B cell (primary cell): ENCODE measurements at regions not wholly inside any gene's neighbourhood (a gene's known extent, or its start where the extent isn't known, plus 50 kb on each side); places are given as distances from the start of the nearest gene placed in this dataset.

ENCODE experiments used
- ATAC-seq: fragments of 200-7000 bp; cut with Tn5 transposase; one replicate; pipeline ENCODE4 v1.10.0; 2021; ENCODE audit warnings: low read depth, mild to moderate bottlenecking, moderate number of reproducible peaks, moderate library complexity
- CTCF ChIA-PET: fragments of 350-600 bp; sonication (Branson Sonifier 250); formaldehyde crosslinking; loops from one replicate; lab custom pipeline; 2021; ENCODE audit warnings: antibody characterized with exemption, inconsistent platforms; lab: Charles Lee
- POLR2A ChIA-PET: fragments of 350-600 bp; sonication (Branson Sonifier 250); formaldehyde crosslinking; loops from one replicate; lab custom pipeline; 2021; ENCODE audit warnings: antibody characterized with exemption; lab: Charles Lee
- DNase-seq: peaks from one replicate; pipeline ENCODE4 v3.0.0; 2013
- H2AFZ ChIP-seq: 2 replicates; pipeline ENCODE4 v1.6.1; 2012; ENCODE audit warnings: mild to moderate bottlenecking, low read depth, low read length; ENCODE audit not compliant: insufficient read depth, poor library complexity, severe bottlenecking
- H3K27ac ChIP-seq, 2 donors: 1 replicate in 1 of 2; 2 replicates in 1 of 2; pipeline ENCODE4 v1.5.1; 2012 to 2013; ENCODE audit warnings: low read length in 2 of 2, mild to moderate bottlenecking in 2 of 2, moderate library complexity in 1 of 2
- H3K27me3 ChIP-seq, 4 experiments: fragments of 200-600 bp in 1 of 4; sonication (generic) in 1 of 4; replicated peaks in 1 of 4; 1 replicate in 2 of 4; 2 replicates in 2 of 4; pipeline versions ENCODE4 v1.6.1 to v1.7.0; 2013 to 2016; ENCODE audit warnings: low read length in 3 of 4, mild to moderate bottlenecking in 2 of 4, mixed read lengths in 1 of 4, moderate library complexity in 1 of 4; ENCODE audit not compliant: insufficient read depth in 4 of 4, control insufficient read depth in 3 of 4; ENCODE audit errors: control extremely low read depth in 1 of 4
- H3K36me3 ChIP-seq, 2 experiments: replicated peaks in 1 of 2; 1 replicate in 1 of 2; 2 replicates in 1 of 2; pipeline versions ENCODE4 v1.6.1 to v1.7.1; 2013; ENCODE audit warnings: low read length in 1 of 2; ENCODE audit not compliant: insufficient read depth in 2 of 2, control insufficient read depth in 1 of 2; ENCODE audit errors: control extremely low read depth in 1 of 2, extremely low read depth in 1 of 2
- H3K4me1 ChIP-seq, 2 donors: fragments of 200-600 bp in 1 of 2; sonication (generic) in 1 of 2; 1 replicate in 1 of 2; 2 replicates in 1 of 2; pipeline versions ENCODE4 v1.5.1 to v1.6.1; 2013 to 2017; ENCODE audit warnings: low read length in 2 of 2; ENCODE audit not compliant: control insufficient read depth in 2 of 2, insufficient read depth in 2 of 2
- H3K4me2 ChIP-seq: replicated peaks from 2 replicates; pipeline ENCODE3; 2012; ENCODE audit warnings: mild to moderate bottlenecking, low read depth, low read length; ENCODE audit not compliant: poor library complexity, severe bottlenecking
- H3K4me3 ChIP-seq, 5 experiments: fragments of 200-600 bp in 1 of 5; sonication (generic) in 1 of 5; 1 replicate in 3 of 5; 2 replicates in 2 of 5; pipeline versions ENCODE4 v1.5.1 to v1.7.0; 2011 to 2016; ENCODE audit warnings: low read length in 4 of 5, mild to moderate bottlenecking in 4 of 5, low read depth in 2 of 5, control low read depth in 1 of 5, moderate library complexity in 1 of 5; ENCODE audit not compliant: insufficient read depth in 1 of 5; ENCODE audit errors: control extremely low read depth in 1 of 5, extremely low read depth in 1 of 5
- H3K79me2 ChIP-seq: fragments of 200-600 bp; sonication (generic); one replicate; pipeline ENCODE4 v1.6.0; 2016; ENCODE audit warnings: low read length; ENCODE audit not compliant: control insufficient read depth, insufficient read depth
- H3K9ac ChIP-seq: fragments of 200-600 bp; sonication (generic); 2 replicates; pipeline ENCODE4 v1.6.1; 2017; ENCODE audit warnings: mild to moderate bottlenecking, low read length, moderate library complexity
- H3K9me3 ChIP-seq, 3 donors: one replicate each; pipeline versions ENCODE4 v1.6.1 to v1.7.1; 2013; ENCODE audit warnings: low read length in 2 of 3; ENCODE audit not compliant: control insufficient read depth in 2 of 3, insufficient read depth in 1 of 3; ENCODE audit errors: control extremely low read depth in 1 of 3
- H4K20me1 ChIP-seq: 2 replicates; pipeline ENCODE4 v1.6.0; 2012; ENCODE audit warnings: mild to moderate bottlenecking, low read length; ENCODE audit not compliant: insufficient read depth, control insufficient read depth, poor library complexity, severe bottlenecking
- H3K27ac Mint-ChIP-seq: one replicate; pipeline ENCODE4 v1.8.0; 2021; ENCODE audit warnings: mixed read lengths
- H3K27me3 Mint-ChIP-seq: one replicate; pipeline ENCODE4 v1.8.0; 2021; ENCODE audit warnings: mixed read lengths
- H3K4me1 Mint-ChIP-seq: one replicate; pipeline ENCODE4 v1.8.0; 2021; ENCODE audit warnings: mixed read lengths
- H3K4me3 Mint-ChIP-seq: one replicate; pipeline ENCODE4 v1.8.0; 2021; ENCODE audit warnings: mixed read lengths
- H3K9me3 Mint-ChIP-seq: one replicate; pipeline ENCODE4 v1.8.0; 2022; ENCODE audit warnings: mixed read lengths; ENCODE audit not compliant: insufficient read depth
- CTCF ChIP-seq: fragments of 200-600 bp; IDR thresholded peaks from one replicate; pipeline ENCODE4 v1.8.0; 2022; ENCODE audit warnings: antibody characterized with exemption, mild to moderate bottlenecking
- EZH2 ChIP-seq: IDR thresholded peaks from 2 replicates; pipeline ENCODE4 v1.6.1; 2012; ENCODE audit warnings: borderline replicate concordance, low read depth, mild to moderate bottlenecking, moderate library complexity, low read length; ENCODE audit not compliant: insufficient read depth, poor library complexity, severe bottlenecking
- WGBS: methylation state at CpG from one replicate; pipeline ENCODE4 v1.1.5; 2013; ENCODE audit warnings: missing lambda C conversion rate; ENCODE audit not compliant: insufficient coverage; 5-methylcytosine and 5-hydroxymethylcytosine counted together
- intact Hi-C: fragments of 100-400 bp; cut with micrococcal nuclease; formaldehyde crosslinking; loops from one replicate; pipeline ENCODE4 v1.10.0; 2022

GRCh38 chr16:86300746-86301481, 209.4 kb upstream of the FOXF1 start:
- no peak overlapping the region for H3K4me3 ChIP-seq
- ChIA-PET POLR2A (no interaction called here), CTCF (no interaction called here)
- H3K4me1 Mint-ChIP-seq = no peaks in the 10 kb centered on the region
- no peaks in the 10 kb centered on the region for H3K36me3 ChIP-seq
- peaks cover 0 to 42% (median 14%) of the 10 kb centered on the region in 4 experiments for H3K27me3 ChIP-seq
- no peak overlapping the region for H3K4me2 ChIP-seq
- H2AFZ ChIP-seq = no peak overlapping the region
- no peaks in the 10 kb centered on the region for H3K79me2 ChIP-seq
- DNase-seq (no peak), ATAC-seq (no peak)
- no peaks in the 10 kb centered on the region for H3K9me3 Mint-ChIP-seq
- no peaks in the 10 kb centered on the region for H4K20me1 ChIP-seq
- H3K27ac Mint-ChIP-seq = no peak overlapping the region
- H3K9me3 ChIP-seq = no peaks in the 10 kb centered on the region
- TF ChIP-seq EZH2 = no peak
- TF ChIP-seq CTCF = no peak
- under 1% methylated on average over 17 of the region's 20 CpGs for WGBS
- H3K27ac ChIP-seq = no peak overlapping the region
- peaks cover 50% of the 10 kb centered on the region for H3K27me3 Mint-ChIP-seq
- H3K4me3 Mint-ChIP-seq = no peak overlapping the region
- no peaks in the 10 kb centered on the region for H3K4me1 ChIP-seq
- intact Hi-C loops = no loop called here
- no peak overlapping the region for H3K9ac ChIP-seq

- no peak overlapping the region for H3K4me3 ChIP-seq
- ChIA-PET CTCF (no interaction called here), POLR2A (no interaction called here)
- WGBS = 97% methylated on average over 7 of the region's 11 CpGs
- intact Hi-C loops = no loop called here
- no peaks in the 10 kb centered on the region for H3K36me3 ChIP-seq
- H4K20me1 ChIP-seq = no peaks in the 10 kb centered on the region
- no peak overlapping the region for H3K4me3 Mint-ChIP-seq
- H3K4me1 ChIP-seq = no peaks in the 10 kb centered on the region
- H2AFZ ChIP-seq = no peak overlapping the region
- H3K9me3 Mint-ChIP-seq = no peaks in the 10 kb centered on the region
- H3K9me3 ChIP-seq = no peaks in the 10 kb centered on the region
- no peak overlapping the region for H3K27ac ChIP-seq
- ATAC-seq (no peak), DNase-seq (no peak)
- H3K9ac ChIP-seq = no peak overlapping the region
- H3K27ac Mint-ChIP-seq = no peak overlapping the region
- peaks cover 0 to 31% (median 13%) of the 10 kb centered on the region in 4 experiments for H3K27me3 ChIP-seq
- no peaks in the 10 kb centered on the region for H3K4me1 Mint-ChIP-seq
- TF ChIP-seq CTCF (no peak), EZH2 (no peak)
- no peaks in the 10 kb centered on the region for H3K79me2 ChIP-seq
- H3K4me2 ChIP-seq = no peak overlapping the region
- H3K27me3 Mint-ChIP-seq = peaks cover 50% of the 10 kb centered on the region
Observed at GRCh38 chr16:86302421-86303109, 207.8 kb upstream of the FOXF1 start.
